ENCODE measurements at regions not wholly inside any gene's neighbourhood (a gene's known extent, or its start where the extent isn't known, plus 50 kb on each side); places are given as distances from the start of the nearest gene placed in this dataset.

DNA sequence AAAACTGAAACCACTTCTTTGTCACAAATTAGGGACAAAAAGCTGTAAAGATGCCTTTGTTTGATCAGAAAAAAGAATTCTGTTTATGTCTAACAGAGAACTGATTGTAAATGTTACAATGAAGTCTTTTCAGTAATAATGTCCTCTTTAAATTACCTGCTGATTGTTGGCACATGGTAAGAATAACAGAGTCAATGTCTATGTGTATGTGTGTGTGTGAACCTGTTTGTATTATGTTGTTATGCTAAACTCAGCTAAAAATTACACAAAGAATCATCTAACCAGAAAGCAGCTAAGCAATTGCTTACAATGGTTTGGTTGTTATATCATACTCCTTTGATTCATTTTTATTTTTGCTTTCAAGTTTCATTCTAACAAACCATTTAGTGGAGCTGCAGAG lies 159.1 kb upstream of the PDZRN3 start:
- Mint-ChIP-seq H3K4me3 (ENCODE audit: unreplicated experiment) (no peak overlapping the region), H3K9me3 (ENCODE audit: unreplicated experiment) (no peaks in the 10 kb centered on the region), H3K4me1 (ENCODE audit: low read depth, unreplicated experiment) (no peaks in the 10 kb centered on the region), H3K27me3 (ENCODE audit: unreplicated experiment) (peaks cover 2% of the 10 kb centered on the region), H3K36me3 (ENCODE audit: unreplicated experiment) (peaks cover 4% of the 10 kb centered on the region), H3K27ac (ENCODE audit: unreplicated experiment) (no peak overlapping the region)
- no peak for TF ChIP-seq CTCF (IDR thresholded peaks at IDR 0.05; ENCODE audit: partially characterized antibody, unreplicated experiment)
- no peak for DNase-seq

DNA sequence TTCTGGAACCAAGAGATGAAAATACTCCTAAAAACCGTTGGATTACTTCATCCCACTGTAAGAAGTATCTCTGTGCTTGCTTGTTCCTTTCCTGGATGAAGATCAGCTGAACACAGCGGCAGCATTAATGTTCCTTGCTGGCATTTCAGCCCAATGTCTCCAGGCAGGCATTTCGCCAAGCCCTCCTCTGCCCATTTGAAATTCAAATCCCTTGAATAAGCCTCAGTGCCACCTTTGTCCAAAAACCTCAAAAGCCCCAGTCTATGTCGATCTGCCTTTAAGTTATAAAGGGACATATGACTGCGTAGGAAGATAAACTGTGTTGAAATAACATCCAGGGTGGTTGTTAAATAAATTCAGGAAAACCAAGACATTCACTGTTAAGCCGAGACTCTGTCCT lies 156.8 kb upstream of the PDZRN3 start:
- Mint-ChIP-seq H3K4me3 (ENCODE audit: unreplicated experiment) (no peak overlapping the region), H3K4me1 (ENCODE audit: low read depth, unreplicated experiment) (no peaks in the 10 kb centered on the region)
- DNase-seq = no peak

DNA sequence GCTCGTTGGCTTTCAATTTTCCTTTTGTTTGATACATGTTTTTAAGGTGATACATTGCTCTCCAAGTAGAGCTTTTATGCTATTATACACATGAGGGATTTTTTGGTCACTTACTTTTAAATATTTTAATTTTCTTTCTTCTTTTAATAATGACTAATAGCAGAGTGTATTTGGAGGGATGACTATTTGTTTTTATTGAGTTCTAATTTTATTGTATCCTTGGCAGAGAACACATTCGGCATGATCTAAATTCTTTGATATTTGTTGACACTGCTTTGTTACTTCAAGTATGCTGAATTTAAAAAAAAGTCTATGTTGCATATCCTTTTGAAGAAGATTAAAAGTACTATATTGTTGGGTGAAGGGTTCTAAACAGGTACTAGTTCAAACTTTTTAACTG lies 149.9 kb upstream of the PDZRN3 start:
- H3K36me3 Mint-ChIP-seq (ENCODE audit: unreplicated experiment) = no peaks in the 10 kb centered on the region
- no peaks in the 10 kb centered on the region for H3K27me3 Mint-ChIP-seq (ENCODE audit: unreplicated experiment)
- TF ChIP-seq CTCF (IDR thresholded peaks at IDR 0.05; ENCODE audit: partially characterized antibody, unreplicated experiment) = no peak
- H3K4me3 Mint-ChIP-seq (ENCODE audit: unreplicated experiment) = no peak overlapping the region
- H3K4me1 Mint-ChIP-seq (ENCODE audit: low read depth, unreplicated experiment) = no peaks in the 10 kb centered on the region
- DNase-seq = no peak
- no peak overlapping the region for H3K27ac Mint-ChIP-seq (ENCODE audit: unreplicated experiment)
- no peaks in the 10 kb centered on the region for H3K9me3 Mint-ChIP-seq (ENCODE audit: unreplicated experiment)

More for the DNA sequence above, 156.8 kb upstream of the PDZRN3 start:
- Mint-ChIP-seq H3K36me3 (ENCODE audit: unreplicated experiment) (peaks cover 4% of the 10 kb centered on the region), H3K9me3 (ENCODE audit: unreplicated experiment) (no peaks in the 10 kb centered on the region), H3K27me3 (ENCODE audit: unreplicated experiment) (peaks cover 2% of the 10 kb centered on the region), H3K27ac (ENCODE audit: unreplicated experiment) (no peak overlapping the region)
- no peak for TF ChIP-seq CTCF (IDR thresholded peaks at IDR 0.05; ENCODE audit: partially characterized antibody, unreplicated experiment)

- H3K4me1 Mint-ChIP-seq (ENCODE audit: low read depth, unreplicated experiment) = no peaks in the 10 kb centered on the region
- H3K4me3 Mint-ChIP-seq (ENCODE audit: unreplicated experiment) = no peak overlapping the region
- H3K27ac Mint-ChIP-seq (ENCODE audit: unreplicated experiment) = no peak overlapping the region
- H3K36me3 Mint-ChIP-seq (ENCODE audit: unreplicated experiment) = no peaks in the 10 kb centered on the region
- no peak for DNase-seq
- TF ChIP-seq CTCF (IDR thresholded peaks at IDR 0.05; ENCODE audit: partially characterized antibody, unreplicated experiment) = no peak
- no peaks in the 10 kb centered on the region for H3K27me3 Mint-ChIP-seq (ENCODE audit: unreplicated experiment)
- H3K9me3 Mint-ChIP-seq (ENCODE audit: unreplicated experiment) = no peaks in the 10 kb centered on the region
Observed at GRCh38 chr3:73773233-73773632, 148.5 kb upstream of the PDZRN3 start.

DNA sequence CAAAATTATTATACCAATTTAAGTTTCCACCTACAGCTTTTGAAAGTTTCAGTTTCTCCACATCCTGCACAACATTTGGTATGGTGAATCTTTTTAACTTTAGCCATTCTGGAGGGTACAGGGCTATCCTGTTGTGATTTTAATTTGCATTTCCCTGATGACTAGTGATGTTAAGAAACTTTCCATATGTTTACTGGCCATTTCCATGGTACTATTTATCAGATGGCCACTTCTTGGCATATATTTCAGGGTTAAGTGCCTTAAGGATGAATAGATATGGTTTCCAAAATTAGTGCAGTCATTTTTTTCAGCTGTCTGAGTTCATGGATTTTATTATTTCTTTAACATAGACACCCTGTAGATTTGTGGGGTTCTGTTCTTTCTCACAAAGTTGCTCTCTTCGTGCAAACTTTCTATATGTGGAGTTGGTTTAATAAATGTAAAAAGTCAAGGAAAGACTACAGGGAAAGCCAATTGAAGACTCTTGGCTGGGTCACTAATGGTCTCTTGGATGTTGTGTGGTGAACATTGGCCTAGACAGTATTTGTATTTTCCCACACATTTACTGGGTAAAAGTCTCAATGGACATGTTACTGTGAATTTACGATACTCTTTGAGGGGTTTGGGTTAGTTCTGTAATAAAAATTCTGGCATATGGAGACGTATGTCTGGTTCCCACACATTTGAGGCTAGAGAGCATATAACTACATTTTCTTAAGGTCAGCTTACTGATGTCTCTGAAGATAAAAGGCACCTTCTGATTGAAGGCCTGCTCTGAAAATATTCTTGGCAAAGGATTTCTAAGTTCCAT lies 147.5 kb upstream of the PDZRN3 start:
- Mint-ChIP-seq H3K4me3 (ENCODE audit: unreplicated experiment) (no peak overlapping the region), H3K27ac (ENCODE audit: unreplicated experiment) (no peak overlapping the region), H3K9me3 (ENCODE audit: unreplicated experiment) (no peaks in the 10 kb centered on the region), H3K27me3 (ENCODE audit: unreplicated experiment) (no peaks in the 10 kb centered on the region), H3K4me1 (ENCODE audit: low read depth, unreplicated experiment) (no peaks in the 10 kb centered on the region), H3K36me3 (ENCODE audit: unreplicated experiment) (no peaks in the 10 kb centered on the region)
- DNase-seq = no peak
- no peak for TF ChIP-seq CTCF (IDR thresholded peaks at IDR 0.05; ENCODE audit: partially characterized antibody, unreplicated experiment)
